ENCODE measurements at regions not wholly inside any gene's neighbourhood (a gene's known extent, or its start where the extent isn't known, plus 50 kb on each side); places are given as distances from the start of the nearest gene placed in this dataset.

GRCh38 chrX:56130031-56130430, 102.1 kb upstream of the KLF8 start:
- TF ChIP-seq EZH2phosphoT487 (IDR thresholded peaks at IDR 0.05; ENCODE audit: borderline replicate concordance, low read depth, low read length) (no peak), CTCF (conservative IDR thresholded peaks at IDR 0.05; ENCODE audit: low read length) (no peak)

Measured in OCI-LY7 (cell line).